ENCODE measurements at regions not wholly inside any gene's neighbourhood (a gene's known extent, or its start where the extent isn't known, plus 50 kb on each side); places are given as distances from the start of the nearest gene placed in this dataset.

DNA sequence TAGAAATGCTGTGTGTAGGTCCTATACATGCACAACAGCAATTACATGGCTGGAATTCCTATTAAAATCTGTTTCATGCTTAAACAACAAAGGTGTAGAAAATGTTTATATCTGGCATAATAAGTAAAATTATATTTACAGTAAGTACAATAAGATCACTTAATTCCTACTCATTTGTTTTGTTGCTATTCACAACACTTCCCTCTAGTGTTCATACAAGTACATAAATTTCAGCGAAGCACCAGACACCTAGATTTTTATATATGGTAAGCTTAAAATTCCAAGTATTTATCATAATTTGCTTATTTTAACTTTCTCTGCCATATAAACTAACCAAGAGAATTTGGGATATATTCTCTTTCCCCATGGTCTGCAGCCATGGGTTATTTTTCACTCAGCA lies 51.8 kb upstream of the ANK3 start:
- no peak for DNase-seq (ENCODE audit: low read depth in 2 of 3, low spot score in 1 of 3)

DNA sequence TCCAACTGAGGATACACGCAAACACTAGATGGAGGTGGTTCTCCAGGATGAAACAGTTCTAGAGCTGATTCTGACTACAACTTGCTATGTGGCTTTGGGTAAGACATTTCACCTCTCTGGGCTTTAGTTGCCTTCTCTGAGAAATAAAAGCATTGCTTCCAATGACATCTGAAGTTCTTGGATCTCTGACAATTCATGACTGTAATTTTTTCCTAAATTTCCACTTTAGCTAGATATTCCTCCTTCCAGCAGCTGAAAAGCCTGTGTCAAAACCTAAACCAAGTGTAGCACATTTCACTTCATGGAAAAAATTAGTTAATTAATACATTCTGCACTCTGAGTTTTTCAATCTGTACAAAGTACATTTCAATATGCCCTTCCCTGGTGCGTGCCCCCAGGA lies 50.0 kb upstream of the ANK3 start:
- DNase-seq (ENCODE audit: low read depth in 2 of 3, low spot score in 1 of 3) = no peak
